Uterus (tissue), 2 donors: ENCODE measurements at regions not wholly inside any gene's neighbourhood (a gene's known extent, or its start where the extent isn't known, plus 50 kb on each side); places are given as distances from the start of the nearest gene placed in this dataset.

ENCODE experiments used
- POLR2A ChIP-seq, 2 donors: fragments of 450-650 bp; IDR thresholded peaks; one replicate each; pipeline ENCODE4 v1.6.1; 2016; ENCODE audit warnings: antibody characterized with exemption in 2 of 2, mild to moderate bottlenecking in 1 of 2, moderate library complexity in 1 of 2
- TF ChIP-seq, protein P1 (sequence below), 4 experiments: fragments of 200-600 bp in 2 of 4; fragments of 450-650 bp in 2 of 4; sonication (generic) in 2 of 4; IDR thresholded peaks; one replicate each; pipeline ENCODE4 v1.5.1; 2016 to 2019; ENCODE audit warnings: antibody characterized with exemption in 4 of 4, mild to moderate bottlenecking in 2 of 4, moderate library complexity in 1 of 4

- no peak for TF ChIP-seq POLR2A (IDR thresholded peaks at IDR 0.05)
- TF ChIP-seq, protein P1, sequence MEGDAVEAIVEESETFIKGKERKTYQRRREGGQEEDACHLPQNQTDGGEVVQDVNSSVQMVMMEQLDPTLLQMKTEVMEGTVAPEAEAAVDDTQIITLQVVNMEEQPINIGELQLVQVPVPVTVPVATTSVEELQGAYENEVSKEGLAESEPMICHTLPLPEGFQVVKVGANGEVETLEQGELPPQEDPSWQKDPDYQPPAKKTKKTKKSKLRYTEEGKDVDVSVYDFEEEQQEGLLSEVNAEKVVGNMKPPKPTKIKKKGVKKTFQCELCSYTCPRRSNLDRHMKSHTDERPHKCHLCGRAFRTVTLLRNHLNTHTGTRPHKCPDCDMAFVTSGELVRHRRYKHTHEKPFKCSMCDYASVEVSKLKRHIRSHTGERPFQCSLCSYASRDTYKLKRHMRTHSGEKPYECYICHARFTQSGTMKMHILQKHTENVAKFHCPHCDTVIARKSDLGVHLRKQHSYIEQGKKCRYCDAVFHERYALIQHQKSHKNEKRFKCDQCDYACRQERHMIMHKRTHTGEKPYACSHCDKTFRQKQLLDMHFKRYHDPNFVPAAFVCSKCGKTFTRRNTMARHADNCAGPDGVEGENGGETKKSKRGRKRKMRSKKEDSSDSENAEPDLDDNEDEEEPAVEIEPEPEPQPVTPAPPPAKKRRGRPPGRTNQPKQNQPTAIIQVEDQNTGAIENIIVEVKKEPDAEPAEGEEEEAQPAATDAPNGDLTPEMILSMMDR (IDR thresholded peaks at IDR 0.05), result no peak
These were observed 191.8 kb downstream of the OPA1 start for GRCh38 chr3:193784822-193785221.
